Epithelial cell of esophagus (primary cell): ENCODE measurements at regions not wholly inside any gene's neighbourhood (a gene's known extent, or its start where the extent isn't known, plus 50 kb on each side); places are given as distances from the start of the nearest gene placed in this dataset.

ENCODE experiments used
- DNase-seq: peaks from one replicate; pipeline ENCODE4 v3.0.0; 2010; ENCODE audit warnings: low read depth
- H3K4me3 ChIP-seq: 2 replicates; pipeline ENCODE4 v1.5.1; 2011; ENCODE audit warnings: mild to moderate bottlenecking, low read length, control low read depth
- TF ChIP-seq, protein P1 (sequence below): IDR thresholded peaks from 2 replicates; pipeline ENCODE4 v1.5.1; 2011; ENCODE audit warnings: low read depth, mild to moderate bottlenecking, low read length, control low read depth, inconsistent platforms; ENCODE audit not compliant: insufficient read depth; ENCODE audit errors: missing control alignments

DNA sequence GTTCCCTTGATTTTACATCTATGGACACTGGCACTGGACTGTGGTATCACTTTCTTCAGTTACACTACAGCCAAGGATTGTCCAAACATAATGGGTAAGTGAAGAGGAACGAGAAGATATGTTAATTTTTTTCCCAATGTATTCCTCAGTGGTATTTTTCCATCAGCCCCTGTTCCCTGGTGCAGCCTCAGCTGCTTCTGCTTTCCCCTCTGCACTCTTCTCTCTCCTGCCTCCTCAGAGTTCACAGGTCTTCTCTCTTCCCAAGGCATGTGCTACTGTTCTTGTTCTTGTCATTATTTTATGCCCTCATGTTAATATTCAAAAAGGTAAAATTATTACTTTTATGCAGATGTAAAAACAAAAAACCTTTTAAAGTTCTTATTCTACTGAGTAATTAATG lies 378.0 kb upstream of the NRXN1 start:
- no peak overlapping the region for H3K4me3 ChIP-seq
- DNase-seq = no peak
- TF ChIP-seq, protein P1, sequence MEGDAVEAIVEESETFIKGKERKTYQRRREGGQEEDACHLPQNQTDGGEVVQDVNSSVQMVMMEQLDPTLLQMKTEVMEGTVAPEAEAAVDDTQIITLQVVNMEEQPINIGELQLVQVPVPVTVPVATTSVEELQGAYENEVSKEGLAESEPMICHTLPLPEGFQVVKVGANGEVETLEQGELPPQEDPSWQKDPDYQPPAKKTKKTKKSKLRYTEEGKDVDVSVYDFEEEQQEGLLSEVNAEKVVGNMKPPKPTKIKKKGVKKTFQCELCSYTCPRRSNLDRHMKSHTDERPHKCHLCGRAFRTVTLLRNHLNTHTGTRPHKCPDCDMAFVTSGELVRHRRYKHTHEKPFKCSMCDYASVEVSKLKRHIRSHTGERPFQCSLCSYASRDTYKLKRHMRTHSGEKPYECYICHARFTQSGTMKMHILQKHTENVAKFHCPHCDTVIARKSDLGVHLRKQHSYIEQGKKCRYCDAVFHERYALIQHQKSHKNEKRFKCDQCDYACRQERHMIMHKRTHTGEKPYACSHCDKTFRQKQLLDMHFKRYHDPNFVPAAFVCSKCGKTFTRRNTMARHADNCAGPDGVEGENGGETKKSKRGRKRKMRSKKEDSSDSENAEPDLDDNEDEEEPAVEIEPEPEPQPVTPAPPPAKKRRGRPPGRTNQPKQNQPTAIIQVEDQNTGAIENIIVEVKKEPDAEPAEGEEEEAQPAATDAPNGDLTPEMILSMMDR = no peak

DNA sequence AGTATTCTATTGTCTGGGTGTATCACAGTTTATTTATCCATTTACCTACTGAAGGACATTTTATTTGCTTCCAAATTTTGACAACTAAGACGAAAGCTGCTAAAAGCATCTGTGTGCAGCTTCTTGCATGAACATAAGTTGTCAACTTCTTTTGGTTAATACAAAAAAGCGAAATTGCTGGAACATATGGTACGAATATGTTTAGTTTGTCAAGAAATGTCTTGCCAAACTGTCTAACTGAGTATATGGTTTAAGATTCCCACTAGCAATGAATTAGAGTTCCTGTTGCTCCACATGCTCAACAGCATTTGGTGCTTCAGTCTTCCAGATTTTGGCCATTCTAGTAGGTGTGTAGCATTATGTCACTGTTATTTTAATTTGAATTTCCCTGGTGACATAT lies 372.3 kb upstream of the NRXN1 start:
- H3K4me3 ChIP-seq = no peak overlapping the region
- TF ChIP-seq, protein P1 = no peak
- no peak for DNase-seq

DNA sequence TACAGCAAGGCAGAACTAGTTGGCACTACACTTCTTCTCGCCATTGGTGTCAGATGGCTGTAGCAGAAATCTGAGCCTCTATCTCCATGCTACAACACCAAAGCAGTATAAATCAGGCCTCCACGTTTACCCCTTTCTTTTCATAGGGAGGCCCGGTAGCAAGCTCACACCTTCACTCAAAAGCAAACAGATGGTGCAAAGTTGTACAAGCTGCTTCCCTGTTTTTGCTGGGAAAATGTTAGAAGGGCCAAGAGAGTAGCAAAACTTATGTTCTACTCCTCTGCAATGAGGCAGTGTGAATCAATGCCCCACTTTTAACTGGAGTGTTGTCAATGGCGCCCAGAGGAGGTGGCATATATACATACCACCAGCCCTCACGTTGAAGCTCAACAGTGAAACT lies 369.6 kb upstream of the NRXN1 start:
- TF ChIP-seq, protein P1 = no peak
- no peak overlapping the region for H3K4me3 ChIP-seq
- no peak for DNase-seq

DNA sequence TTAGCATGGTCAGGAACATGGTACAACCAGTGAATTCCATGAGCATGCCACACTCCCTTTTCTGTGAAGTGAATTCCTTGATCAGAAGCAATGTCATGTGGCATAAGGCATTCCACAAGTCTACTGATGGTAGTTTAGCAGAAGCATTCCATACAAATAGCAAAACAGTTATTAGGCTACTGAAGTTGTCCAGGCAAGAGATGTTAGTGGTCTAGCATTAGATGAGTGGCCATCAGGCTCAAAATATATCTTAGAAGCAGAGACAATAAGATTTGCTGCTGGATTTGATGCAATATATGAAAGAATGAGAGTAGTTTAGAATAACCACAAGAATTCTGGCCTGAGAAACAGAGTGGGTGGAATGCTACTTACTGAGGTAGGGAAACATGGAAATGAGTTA lies 355.3 kb upstream of the NRXN1 start:
- TF ChIP-seq, protein P1 = no peak
- H3K4me3 ChIP-seq = no peak overlapping the region
- no peak for DNase-seq

DNA sequence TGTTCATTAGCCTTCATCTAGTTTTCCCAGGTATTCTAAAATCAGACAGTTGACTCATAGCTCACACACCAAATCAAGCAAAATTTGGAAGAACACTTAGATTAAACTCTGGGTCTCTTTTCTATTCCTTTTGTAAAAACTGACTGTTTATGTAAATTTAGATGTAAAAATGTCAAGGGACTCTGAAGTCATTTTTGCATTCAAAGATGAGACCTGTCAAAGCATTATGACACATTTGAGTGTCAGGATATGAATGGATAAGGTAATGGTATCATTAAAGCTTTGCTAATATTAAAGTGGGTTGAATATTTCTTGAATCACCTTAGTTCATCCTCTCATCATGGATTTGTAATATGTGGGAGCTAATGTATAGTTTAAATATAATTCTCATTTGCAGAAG lies 348.1 kb upstream of the NRXN1 start:
- no peak for DNase-seq
- TF ChIP-seq, protein P1 = no peak
- H3K4me3 ChIP-seq = no peak overlapping the region

DNA sequence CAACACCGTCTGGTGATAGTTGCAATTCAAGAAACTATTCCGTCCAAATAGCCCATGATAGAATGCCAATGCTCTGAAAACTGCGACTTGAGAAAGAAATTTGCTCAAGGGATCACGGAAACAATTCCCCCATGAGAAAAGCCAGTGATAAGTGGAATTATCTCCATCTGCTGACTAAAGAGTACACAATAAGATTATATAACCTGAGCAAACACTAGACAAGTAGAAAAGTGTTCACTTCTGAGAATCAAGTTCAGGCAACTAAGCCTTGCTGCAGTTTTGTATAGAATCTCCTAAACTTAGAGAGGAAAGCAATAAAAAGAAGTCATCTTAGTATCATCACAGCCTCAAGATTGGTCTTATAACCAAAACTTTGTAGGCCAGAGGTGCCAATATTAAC lies 336.3 kb upstream of the NRXN1 start:
- no peak overlapping the region for H3K4me3 ChIP-seq
- DNase-seq = no peak
- TF ChIP-seq, protein P1 = no peak

DNA sequence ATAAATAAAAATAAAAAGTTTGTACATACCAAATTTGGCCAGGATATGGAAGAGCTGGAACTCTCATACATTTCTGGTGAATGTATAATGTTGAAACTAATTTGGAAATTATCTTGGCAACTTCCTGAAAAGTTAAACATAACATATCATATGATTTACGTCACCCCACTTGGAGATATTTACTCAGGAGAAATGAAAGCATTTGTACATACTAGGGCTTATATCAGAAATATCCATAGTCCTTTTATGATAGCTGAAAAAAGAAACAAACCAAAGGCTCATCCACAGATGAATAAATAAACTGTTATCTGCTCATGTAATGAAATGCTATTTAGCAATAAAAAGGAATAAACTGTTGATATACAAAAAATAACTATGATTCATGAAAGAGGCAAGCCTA lies 318.2 kb upstream of the NRXN1 start:
- no peak for DNase-seq
- H3K4me3 ChIP-seq = no peak overlapping the region
- TF ChIP-seq, protein P1 = no peak
